ENCODE measurements at regions not wholly inside any gene's neighbourhood (a gene's known extent, or its start where the extent isn't known, plus 50 kb on each side); places are given as distances from the start of the nearest gene placed in this dataset.

DNA sequence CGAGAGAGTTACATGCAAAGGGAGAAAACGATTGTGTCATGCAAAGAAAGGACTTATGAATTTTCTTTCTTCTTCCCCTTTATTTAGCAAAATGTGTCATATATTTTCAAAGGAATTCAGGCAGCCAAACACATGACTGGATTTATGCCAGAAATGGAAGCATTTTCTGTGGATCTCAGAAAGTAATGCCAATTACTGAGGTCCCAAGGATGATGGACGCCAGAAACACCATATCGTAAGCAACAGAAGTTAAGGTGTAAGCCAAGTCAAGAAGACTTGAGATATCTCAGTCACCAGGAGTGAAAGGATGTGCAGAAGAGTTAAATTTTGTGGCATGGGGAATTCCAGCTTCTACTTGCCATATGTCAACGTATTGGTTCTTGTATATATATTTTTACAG, 255.1 kb downstream of the GBA3 start:
- TF ChIP-seq, protein P1, sequence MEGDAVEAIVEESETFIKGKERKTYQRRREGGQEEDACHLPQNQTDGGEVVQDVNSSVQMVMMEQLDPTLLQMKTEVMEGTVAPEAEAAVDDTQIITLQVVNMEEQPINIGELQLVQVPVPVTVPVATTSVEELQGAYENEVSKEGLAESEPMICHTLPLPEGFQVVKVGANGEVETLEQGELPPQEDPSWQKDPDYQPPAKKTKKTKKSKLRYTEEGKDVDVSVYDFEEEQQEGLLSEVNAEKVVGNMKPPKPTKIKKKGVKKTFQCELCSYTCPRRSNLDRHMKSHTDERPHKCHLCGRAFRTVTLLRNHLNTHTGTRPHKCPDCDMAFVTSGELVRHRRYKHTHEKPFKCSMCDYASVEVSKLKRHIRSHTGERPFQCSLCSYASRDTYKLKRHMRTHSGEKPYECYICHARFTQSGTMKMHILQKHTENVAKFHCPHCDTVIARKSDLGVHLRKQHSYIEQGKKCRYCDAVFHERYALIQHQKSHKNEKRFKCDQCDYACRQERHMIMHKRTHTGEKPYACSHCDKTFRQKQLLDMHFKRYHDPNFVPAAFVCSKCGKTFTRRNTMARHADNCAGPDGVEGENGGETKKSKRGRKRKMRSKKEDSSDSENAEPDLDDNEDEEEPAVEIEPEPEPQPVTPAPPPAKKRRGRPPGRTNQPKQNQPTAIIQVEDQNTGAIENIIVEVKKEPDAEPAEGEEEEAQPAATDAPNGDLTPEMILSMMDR (conservative IDR thresholded peaks at IDR 0.05; ENCODE audit: low read length): no peak
- H3K4me3 ChIP-seq (ENCODE audit: low read length): no peak overlapping the region
- no peak for DNase-seq (ENCODE audit: low read depth)

DNA sequence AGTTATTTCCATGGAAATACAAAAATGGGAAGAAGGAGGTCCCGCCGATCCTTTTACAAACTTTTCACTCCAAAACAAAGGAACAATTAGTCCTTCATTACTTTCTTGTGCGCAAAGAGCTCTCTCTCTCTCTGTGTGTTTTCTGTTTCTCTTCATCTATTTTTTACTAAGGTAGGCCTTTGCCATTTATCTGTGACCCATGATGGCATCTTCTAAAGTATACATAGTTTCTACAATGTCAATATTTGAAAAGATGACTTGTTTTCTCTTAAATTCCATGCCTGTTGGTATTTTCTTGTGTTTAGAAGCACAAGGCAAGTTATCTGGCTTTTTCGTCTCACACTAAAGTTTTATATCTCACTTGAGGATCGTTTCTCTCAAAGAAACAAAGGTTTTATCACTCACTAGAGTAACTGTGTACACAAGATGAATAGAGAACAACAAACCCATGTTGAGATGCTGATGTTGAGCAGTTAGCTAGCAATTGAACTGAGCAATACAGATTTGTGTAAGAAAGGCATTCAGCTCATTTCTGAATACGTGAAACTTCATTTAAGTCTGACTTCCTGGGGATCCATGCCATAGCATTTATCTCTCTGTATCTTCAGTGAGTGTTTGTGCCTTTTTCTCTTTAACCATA, 250.3 kb downstream of the GBA3 start:
- DNase-seq (ENCODE audit: low read depth): no peak
- TF ChIP-seq, protein P1 (conservative IDR thresholded peaks at IDR 0.05; ENCODE audit: low read length): no peak
- no peak overlapping the region for H3K4me3 ChIP-seq (ENCODE audit: low read length)

DNA sequence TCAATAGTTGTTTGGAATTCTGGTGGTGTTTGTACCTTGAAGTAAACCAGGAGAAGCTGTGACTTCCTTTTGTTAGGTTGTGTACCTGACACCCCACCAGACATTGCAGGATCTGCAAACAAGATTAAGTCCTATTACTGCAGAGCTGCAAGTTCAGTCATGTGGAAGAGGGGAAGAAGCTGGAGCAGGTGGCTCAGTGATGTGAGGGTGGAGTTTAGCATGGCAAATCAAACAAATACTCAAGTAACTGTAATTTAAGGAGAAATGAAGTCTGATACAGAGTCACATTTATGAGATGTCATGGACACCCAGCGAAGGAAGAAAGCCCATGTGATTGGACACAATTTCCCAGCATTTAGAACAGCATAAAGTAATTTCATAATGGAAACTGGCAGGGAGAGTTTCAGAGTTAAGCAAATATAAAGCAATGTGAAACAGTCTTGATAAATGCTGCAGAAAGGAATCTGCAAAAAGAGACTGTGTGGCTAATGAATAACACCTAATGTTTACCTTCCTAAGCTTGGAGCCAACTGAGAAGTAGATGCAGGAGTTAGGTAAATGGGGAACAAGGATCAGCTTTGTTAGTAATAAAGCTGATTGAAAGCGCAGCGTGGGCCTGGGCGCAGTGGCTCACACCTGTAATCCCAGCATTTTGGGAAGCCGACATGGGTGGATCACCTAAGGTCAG, 249.1 kb downstream of the GBA3 start:
- H3K4me3 ChIP-seq (ENCODE audit: low read length): no peak overlapping the region
- TF ChIP-seq, protein P1 (conservative IDR thresholded peaks at IDR 0.05; ENCODE audit: low read length): no peak
- no peak for DNase-seq (ENCODE audit: low read depth)

DNA sequence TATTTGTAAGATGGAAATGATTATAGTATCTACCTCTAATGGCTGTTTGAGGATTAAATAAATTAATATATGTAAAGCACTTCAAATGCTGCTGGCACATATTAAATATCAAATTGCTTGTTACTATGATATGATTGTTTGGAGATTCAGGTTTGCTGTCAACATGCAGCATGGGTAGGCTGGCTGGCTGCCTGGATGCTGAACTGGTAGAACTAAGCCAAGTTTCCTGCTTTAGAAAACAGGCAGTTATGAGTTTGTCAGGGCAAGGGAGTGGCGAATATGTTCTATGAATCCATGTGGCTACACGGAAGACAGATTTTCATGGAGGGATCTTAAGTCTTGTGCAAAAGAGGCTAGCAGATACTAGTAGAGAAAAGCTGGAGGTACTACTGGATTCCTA, 239.6 kb downstream of the GBA3 start:
- TF ChIP-seq, protein P1 (conservative IDR thresholded peaks at IDR 0.05; ENCODE audit: low read length): no peak
- no peak for DNase-seq (ENCODE audit: low read depth)
- no peak overlapping the region for H3K4me3 ChIP-seq (ENCODE audit: low read length)

DNA sequence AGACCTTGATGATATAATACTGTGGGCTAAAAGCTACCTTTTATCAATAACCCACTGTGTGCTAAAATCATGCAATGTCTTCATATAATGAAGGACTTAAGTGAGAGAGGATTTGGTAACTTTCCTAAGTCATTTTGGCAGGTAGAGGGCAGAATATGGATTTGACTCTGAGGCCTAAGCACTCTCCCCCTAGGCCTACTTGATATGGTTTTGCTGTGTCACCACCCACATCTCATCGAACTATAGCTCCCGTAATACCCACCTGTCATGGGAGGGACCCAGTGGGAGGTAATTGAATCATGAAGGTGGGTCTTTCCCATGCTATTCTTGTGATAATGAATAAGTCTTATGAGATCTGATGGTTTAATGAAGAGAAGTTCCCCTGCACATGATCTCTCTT, 229.7 kb downstream of the GBA3 start:
- no peak overlapping the region for H3K4me3 ChIP-seq (ENCODE audit: low read length)
- TF ChIP-seq, protein P1 (conservative IDR thresholded peaks at IDR 0.05; ENCODE audit: low read length): no peak
- no peak for DNase-seq (ENCODE audit: low read depth)

DNA sequence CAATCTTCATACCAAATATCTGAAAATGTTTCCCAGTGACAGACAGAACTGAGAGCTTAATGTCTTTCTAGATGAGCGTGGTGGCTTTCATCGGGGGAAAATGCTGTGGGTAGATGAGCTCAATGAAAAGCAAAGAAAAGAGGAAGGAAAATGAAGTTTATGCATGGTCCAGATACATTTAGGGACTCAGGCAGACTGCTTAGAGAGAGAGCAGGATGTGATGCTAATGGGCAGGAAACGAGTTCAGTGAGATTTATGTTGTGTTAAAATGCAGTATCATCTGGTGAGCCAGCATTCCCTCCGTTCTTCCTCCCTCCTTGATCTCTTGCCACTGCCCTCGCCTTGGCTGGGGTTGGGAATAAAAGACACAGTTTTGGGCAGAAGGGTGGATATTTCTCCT, 229.2 kb downstream of the GBA3 start:
- TF ChIP-seq, protein P1 (conservative IDR thresholded peaks at IDR 0.05; ENCODE audit: low read length): no peak
- no peak overlapping the region for H3K4me3 ChIP-seq (ENCODE audit: low read length)
- DNase-seq (ENCODE audit: low read depth): no peak

DNA sequence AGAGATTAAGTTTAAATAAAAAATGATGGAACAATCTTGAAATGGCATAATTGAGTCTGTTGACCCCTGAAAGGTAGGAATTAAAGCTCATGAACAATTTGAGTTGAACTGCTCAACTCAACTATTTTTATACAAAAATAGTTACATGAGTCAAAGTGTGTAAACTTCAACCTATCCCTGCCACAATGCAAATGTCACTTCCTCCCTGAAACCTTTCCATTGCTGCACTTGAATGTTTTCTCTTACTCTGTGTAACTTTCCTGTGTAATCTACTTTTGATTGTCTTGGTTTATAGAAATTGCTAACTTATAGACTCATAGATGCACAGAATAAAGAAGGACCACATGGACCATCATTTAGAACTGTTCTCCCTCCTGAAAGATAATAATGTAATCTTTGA, 218.5 kb downstream of the GBA3 start:
- no peak overlapping the region for H3K4me3 ChIP-seq (ENCODE audit: low read length)
- TF ChIP-seq, protein P1 (conservative IDR thresholded peaks at IDR 0.05; ENCODE audit: low read length): no peak
- no peak for DNase-seq (ENCODE audit: low read depth)
